Fibroblast of villous mesenchyme (primary cell): ENCODE measurements at regions not wholly inside any gene's neighbourhood (a gene's known extent, or its start where the extent isn't known, plus 50 kb on each side); places are given as distances from the start of the nearest gene placed in this dataset.

Source experiments
- DNase-seq: peaks from one replicate; pipeline ENCODE4 v3.0.0-alpha.2; 2010; ENCODE audit warnings: low read depth
- H3K4me3 ChIP-seq: 2 replicates; pipeline ENCODE4 v1.5.1; 2011; ENCODE audit warnings: low read depth, mild to moderate bottlenecking, low read length
- CTCF ChIP-seq: IDR thresholded peaks from 2 replicates; pipeline ENCODE4 v1.5.1; 2012; ENCODE audit warnings: low read depth, mild to moderate bottlenecking, low read length; ENCODE audit not compliant: insufficient read depth

DNA sequence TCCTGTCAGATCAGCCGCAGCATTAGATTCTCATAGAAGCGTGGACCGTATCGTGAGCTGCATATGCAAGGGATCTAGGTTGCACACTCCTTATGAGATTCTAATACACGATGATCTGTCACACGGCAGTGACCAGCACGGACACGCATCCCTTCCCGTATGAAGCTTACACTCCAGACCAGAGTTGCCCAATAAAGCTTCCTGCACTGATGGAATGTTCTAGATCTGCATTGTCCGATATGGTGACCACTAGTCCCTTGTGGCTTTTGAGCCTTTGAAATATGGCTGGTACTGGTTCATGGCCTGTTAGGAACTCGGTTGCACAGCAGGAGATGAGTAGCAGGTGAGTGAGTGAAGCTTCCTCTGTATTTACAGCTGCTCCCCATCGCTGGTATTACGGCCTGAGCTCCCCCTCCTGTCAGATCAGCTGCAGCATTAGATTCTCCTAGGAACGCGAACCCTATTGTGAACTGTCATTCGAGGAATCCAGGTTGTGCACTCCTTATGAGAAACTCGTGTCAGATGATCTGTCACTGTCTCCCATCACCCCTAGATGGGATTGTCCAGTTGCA is 49.8 kb upstream of the ZCCHC14 start:
- no peak for DNase-seq
- no peak overlapping the region for H3K4me3 ChIP-seq
- TF ChIP-seq CTCF: no peak
